SH-SY5Y (cell line): ENCODE measurements at regions not wholly inside any gene's neighbourhood (a gene's known extent, or its start where the extent isn't known, plus 50 kb on each side); places are given as distances from the start of the nearest gene placed in this dataset.

Source experiments
- GATA2 ChIP-seq: IDR thresholded peaks from 2 replicates; pipeline ENCODE4 v1.6.1; 2011; ENCODE audit warnings: mild to moderate bottlenecking, low read depth, low read length
- GATA3 ChIP-seq: IDR thresholded peaks from 2 replicates; pipeline ENCODE4 v1.6.1; 2011; ENCODE audit warnings: low read depth, mild to moderate bottlenecking, low read length, moderate library complexity

GRCh38 chr1:208419746-208420420 is 175.7 kb upstream of the PLXNA2 start:
- TF ChIP-seq GATA3 (no peak), GATA2 (no peak)
